DMS 273 (cell line): ENCODE measurements at regions not wholly inside any gene's neighbourhood (a gene's known extent, or its start where the extent isn't known, plus 50 kb on each side); places are given as distances from the start of the nearest gene placed in this dataset.
"Not testable (repeated sequence)": the region's sequence is repeated elsewhere in the genome, so short reads cannot be mapped to it uniquely, and the experiment has no call there.

Experiments
- DNase-seq: peaks from one replicate; lab custom pipeline; 2025; ENCODE audit not compliant: unreplicated experiment; lab: John Stamatoyannopoulos, UW

DNA sequence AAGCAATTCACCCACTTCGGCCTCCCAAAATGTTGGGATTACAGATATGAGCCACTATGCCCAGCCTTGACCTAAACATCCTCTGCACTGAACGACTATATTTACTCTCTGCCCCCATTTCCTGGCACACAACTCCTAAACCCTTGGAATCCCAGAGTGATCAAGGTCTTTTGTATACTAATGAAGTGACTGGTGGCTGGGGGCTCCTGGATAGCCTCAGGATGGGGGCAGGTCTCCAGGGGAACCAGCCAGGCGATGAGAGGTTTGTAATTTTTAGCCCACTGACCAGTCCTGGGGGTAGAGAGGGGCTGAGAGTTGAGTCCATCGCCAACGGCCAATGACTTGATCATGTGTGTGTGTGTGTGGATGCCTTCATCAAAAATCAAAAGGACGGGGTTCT, 71.1 kb downstream of the FAM50B start:
- DNase-seq = no peak

DNA sequence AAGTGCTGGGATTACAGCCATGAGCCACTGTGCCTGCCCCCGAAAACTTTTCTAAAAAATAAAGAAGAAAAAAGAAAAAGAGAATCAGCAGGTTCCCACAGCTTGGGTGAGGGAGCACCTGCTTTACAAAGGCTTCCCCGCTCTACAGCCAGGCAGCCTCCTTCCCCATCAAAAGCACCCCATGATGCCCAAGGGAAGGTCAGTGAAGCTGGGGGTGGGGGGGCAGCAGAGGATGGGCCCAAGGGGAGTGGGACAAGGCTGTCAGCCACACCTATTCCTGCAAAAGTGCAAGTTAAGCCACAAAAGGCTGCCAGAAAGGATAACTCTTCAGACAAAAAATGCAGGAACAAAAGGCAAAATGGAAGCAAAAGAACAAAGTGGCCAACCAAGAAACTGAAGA, 72.5 kb downstream of the FAM50B start:
- no peak for DNase-seq

DNA sequence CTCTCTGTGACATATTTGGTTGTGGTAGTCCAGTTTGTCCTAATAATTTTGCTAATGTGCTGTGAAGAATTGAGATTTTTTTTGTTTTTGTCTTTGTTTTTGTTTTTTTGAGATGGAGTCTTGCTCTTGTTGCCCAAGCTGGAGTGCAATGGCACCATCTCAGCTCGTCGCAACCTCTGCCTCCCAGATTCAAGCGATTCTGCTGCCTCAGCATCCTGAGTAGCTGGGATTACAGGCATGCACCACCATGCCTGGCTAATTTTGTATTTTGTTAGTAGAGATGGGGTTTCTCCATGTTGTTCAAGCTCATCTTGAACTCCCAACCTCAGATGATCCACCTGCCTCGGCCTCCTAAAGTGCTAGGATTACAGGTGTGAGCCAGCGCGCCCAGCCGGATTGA, 73.4 kb downstream of the FAM50B start:
- not testable (repeated sequence) for DNase-seq

DNA sequence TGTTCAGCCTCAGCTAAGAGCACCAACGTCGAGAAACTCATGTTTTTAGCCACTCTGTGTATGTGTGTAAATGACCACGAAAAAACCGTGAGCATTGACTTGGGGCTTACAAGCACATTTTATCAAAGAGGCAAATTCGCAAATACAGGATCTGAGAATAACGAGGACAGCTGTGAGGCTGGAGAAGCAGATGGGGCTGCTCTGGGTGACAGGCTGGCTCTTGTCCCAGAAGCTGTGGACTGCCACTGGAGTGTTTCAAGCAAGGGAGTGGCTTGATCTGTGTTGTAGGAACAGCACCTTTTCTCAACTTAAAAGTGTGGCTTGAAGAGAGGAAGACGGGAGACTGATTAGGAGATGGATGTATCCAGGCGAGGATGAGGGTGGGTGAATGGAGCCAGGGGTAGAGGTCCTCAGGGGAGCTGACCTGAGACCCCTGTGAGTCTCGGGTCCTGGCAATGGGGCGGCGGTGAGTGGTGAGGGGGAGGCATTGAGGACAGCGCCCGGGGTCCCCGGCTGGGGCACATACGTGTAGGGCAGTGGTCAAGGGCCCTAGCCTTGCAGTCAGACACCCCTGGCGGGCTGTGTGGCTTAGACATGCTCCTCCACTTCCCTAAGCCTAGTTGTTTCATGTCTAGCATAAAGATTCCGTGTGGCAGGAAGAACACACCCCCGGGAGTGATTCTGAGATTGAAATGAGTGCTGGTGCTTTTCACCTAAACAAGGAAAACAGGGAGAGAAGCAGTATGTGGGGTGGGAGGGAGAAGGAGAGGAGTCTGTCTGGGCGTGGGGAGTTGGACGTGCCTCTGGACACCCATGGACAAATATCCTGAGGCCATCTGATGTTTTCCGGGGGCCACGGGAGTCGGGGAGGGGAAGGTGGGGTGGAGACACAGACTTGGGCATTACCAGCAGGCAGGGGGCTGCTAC, 76.3 kb downstream of the FAM50B start:
- DNase-seq = peak; percentile 89

DNA sequence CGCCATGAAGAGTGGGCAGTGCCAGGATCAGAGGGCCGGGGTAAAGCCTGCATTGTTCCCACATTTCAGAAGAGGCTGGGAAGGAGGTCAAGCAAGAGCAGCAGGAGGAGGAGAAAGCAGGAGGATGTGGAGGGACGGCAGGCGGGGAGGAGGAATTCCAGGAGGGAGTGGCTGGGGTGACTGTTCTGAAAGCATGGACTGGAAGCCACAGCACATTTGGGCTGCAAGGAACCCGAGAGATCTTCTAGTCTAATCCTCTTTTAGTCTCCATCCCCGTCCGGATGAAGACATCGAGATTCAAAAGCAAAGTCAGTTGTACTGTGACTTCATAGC, 76.9 kb downstream of the FAM50B start:
- peak; percentile 56 for DNase-seq

DNA sequence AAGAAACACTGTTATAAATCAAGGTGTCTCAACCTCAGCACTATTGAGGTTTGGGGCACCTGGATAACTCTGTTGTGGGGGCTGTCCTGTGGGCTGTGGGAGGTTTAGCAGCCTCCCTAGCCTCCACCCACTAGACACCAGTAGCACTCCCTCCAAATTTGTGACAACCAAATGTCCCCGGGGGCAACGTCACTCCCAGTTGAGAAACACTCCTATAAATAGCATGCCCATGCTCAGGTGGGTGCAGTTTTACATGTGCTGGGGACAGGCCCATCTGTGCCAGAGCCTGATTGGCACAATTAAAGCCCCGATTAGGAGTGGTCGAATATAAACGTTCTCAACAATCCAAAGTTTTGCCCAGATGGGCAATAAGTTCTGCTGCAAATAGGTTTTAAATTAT, 78.9 kb downstream of the FAM50B start:
- DNase-seq = peak; percentile 36

DNA sequence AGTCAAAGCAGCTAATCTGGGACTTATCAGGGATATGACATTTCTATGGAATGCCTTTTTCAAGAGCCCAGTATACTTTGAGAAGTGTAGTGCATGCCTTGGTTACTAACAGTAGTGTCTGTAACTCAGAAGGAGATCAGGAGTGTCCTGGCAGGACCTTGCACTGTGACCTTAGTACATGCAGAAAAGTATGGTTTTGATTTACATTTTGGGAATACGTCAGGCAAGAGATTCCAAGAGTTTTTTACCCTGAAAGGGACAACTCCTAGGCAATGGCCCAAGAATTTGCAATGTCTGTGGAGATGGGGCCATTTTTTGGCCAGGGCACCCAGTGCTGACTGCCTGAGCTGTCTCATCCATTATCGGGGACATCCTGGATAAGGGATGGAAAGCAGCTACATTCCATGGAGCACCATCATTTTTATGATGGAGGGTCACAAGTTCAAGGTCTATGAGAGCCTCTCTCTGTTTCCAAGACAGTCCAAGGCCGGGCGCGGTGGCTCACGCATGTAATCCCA, 80.2 kb downstream of the FAM50B start:
- DNase-seq = no peak

DNA sequence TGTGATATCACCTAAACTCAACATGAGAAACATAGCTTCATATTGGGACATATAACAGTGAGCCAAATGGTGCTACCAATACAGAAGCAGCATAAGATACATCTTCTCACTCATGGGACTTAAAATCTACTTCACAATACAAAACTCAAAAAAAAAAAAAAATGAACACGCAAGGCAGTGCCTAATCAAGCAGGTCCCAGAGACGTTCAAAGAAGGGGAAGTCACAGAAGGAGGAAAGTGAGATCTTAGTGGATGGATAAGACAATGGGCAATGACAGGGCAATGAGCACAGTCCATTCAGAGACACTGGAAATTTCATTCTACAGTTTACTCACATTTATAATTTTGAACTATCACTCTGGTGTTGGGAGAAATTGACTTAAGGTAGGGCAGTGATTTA, 88.3 kb downstream of the FAM50B start:
- DNase-seq = no peak

DNA sequence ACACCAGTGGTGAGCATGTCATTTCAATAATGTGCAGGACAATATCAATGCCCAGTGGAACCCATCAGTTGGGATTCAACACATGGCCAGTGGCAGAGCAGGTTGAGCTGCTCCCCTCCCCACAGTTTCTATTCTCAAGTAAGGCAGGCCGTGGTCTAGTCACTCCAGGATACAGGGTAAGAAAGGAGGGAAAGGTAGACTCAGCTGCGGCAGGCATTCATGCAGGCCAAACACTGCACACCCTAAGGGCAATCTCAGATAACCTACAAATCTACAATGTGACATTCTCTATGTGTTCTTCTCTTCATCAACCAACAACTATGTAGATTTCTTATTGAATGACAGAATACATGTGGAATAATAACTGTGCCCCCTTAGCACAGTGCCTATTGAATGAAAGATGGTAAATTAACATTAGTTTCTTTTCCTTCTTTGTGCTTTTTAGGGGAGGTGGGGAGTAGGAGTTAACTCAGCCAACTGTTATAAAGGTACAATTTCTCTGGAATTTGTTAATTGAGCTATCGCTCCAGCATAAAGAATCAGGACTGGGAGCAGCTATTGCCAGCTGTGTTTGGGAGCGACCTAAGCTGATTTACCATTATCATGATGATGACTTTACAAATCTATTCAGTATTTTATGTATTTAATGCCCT, 89.7 kb downstream of the FAM50B start:
- no peak for DNase-seq

DNA sequence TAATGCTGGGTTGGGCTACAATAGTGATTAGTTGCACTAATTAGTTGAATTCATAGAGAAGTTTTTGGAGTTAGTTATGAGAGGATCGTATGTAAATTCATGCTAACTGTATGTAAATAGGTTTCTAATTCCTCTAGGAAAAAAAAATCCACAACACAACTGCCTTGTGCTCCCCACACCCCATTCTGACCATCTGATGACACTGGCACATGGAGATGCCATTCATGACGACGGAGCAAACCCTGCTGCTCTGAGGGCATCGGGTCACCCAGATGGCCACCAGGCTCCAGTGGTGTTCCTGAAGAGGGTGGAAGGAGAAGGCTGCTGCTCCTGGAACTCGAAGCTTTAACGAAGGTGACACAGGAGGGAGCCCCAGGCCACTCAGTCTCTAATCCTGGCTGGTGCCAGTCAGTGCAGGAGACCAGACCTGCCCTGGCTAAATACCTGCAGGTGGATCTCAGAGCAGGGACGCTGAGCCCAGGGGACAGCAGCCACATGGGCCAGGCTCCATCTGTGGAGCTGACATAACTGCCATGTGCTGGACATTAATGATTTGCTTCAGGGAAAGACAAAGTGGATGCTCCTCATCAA, 90.3 kb downstream of the FAM50B start:
- no peak for DNase-seq

DNA sequence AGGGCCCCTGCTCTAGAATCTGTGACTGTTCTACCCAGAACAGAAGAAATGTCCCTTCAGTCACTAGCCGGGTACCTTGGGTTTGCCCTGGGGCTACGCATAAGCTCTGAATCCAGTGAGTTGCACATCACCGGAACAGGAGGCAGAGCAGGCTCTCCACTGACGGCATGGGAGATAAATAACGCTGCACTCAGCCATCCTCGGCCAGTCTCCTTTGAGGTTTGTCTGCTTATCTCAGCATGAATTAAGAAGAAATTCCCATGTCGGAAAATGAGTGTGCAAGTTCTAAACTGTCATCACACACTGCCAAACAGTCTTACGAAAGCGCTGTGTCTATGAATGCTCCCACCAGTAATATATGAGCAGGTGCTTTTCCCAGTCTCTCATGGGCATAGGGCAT, 90.8 kb downstream of the FAM50B start:
- DNase-seq = no peak

DNA sequence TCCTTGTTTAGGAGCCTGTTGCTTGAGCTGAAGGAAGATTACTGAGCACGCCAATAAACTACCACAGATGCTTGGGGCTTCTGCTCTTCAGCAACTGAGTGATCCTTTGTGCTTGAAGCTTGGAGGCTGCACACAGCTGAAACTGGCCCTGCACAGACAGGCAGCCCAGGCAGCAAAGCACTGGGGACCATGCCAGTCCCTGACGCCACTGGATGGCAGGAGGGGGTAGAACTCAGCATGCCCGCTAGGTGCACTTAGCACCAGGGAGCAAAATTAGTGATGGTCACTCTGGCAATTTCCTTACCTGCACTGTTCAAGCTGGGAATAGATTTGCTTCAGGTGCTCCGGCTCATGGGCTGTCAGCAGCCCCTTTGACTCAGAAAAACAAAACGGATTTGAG, 91.5 kb downstream of the FAM50B start:
- DNase-seq = no peak

DNA sequence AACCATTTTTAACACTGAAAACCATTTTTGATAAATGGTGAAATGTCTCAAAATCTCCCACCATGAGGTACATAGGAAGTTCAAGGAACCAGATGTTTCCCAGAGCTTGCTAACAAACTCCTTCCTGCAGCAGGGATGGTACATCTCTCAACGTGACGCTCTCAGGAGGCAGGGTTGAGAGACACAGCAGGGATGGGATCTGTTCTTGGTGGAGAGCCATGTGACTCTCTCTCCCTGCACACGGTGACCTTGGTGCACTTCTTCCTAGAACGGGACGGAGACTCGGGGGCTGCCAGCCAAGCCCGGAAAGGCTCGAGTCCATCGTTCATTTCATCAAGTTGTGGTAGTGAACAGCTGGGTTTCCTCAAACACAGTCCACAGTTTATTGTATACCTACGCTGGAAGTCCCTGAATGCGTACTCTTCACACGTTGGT, 94.2 kb downstream of the FAM50B start:
- no peak for DNase-seq

DNA sequence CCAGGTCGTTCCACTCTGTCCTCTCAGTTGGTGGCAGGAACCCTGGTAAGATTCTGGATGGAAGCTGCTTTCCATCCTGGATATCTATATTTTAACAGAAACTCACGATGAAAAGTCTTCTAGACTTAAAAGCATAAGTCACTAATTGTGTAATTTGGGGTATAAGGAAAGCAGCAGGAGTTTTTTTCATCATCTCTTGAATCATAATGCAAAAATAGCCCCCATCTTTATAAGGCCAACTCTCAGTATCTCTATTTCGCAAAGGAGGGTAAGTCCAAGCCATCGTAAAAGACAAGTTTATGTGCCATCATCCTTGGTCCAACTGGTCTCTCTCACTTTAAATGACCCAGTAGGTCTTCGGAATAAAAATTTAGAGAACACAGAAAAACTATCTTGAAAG, 95.1 kb downstream of the FAM50B start:
- no peak for DNase-seq

DNA sequence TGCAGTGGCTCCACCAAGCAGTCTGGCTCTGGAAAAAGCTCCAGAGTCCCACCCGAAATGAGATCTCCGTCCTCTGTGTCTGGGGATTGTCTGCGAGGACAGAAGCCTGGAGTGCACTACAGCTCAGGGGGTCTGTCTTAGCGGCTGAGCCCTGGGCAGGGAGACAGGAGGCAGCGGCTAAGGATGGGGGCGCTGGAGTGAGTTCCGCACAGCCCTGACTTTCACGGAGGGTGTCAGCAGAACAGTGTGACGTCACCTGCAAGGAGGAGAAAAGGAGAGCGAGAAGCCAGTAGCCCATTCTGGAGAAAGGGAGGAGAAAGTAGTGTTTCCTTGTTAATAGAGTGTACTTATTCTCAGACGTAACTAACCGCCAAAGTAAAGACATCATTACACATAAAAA, 97.6 kb downstream of the FAM50B start:
- no peak for DNase-seq

DNA sequence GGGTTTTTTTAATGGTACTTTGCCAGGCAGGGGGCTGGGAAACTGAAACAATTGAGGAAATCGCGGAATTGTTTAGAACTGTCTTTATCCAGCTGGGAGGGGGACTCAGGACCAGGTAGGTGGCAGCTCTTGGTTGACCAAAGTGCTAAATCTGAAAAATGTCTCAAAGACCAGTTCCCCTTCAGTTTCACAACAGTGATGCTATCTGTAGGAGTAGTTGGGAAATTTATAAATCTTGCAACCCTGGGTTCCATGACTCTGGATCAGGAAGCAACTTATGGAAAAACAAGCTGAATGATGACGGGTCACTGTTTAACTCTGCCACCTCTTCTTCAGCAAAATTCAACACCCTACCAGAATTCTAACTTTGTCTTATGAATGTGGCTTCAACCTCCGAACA, 99.7 kb downstream of the FAM50B start:
- no peak for DNase-seq

DNA sequence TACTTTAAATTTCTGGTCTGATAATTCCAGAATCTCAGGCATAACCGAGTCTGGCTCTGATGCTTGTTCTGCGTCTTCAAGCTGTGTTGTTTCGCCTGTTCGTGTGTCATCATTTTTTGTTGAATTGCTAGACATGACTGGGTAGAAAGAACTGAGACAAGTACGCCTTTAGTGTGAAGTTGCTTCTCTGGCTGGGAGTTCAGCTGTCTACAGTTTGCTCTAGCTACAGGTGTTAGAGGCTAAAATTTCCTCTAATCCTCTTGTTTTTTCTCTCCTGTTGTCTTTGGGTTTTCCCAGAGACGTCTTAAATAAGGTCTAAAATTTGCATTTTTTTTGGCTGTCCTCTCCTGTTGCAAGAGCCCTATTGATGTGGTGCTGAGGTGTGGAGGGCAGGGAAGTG, 100.3 kb downstream of the FAM50B start:
- DNase-seq = no peak

DNA sequence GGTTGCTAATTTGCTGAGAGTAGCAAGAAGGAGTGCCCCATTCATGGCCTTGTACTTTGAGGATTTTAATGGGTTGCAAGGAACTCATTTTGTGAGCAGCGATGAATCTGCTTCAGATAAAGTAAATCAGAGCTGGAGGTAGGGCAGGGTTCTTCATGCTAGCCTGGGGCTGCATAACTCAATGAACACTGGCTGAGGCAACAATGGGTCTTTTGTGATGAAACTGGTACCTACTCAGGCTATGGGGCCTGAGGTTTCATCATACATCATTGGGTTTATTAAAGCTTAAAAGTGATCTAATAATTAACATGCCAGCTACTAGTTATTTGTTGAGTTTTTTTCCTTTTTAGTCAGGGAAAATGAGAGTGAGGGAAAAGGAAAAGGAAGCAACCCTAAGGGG, 106.9 kb downstream of the FAM50B start:
- DNase-seq = no peak

DNA sequence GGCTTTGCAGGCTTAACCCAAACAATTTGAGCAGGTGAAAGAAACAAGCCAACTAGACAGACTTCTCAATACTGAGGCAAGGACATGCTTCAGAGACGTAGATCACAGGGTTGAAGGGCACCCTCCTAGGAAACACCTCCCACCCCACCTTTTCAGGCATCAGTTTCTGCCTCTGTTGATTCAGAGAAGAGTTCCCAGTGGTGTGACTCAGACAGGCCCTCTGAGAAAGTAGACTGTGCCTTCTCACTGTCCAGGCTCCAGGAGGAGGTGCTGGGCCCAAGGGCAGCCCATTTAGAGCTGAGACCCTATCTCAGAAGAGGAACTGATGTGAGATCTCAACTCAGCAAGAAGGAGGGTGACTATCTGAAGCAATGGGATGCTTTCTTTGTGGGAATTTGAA, 108.1 kb downstream of the FAM50B start:
- DNase-seq = no peak

DNA sequence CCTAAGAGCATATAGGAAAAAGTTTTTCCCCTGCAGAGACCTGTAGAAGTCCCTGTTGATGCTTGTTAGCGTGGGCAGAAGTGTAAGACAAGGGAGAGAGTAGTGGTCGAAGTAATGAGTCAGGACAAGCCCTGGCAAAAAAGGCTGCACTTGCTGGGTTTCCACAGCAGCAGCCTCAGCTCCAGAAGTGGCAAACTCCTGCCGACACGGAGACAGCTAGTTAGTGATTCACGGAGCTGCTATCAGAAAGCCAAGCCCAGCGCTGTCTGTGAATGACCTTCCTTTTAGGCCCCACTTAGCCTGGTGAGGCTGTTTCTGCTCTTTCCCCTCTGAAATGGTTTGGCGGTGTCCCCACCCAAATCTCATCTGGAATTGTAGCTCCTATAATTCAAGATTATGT, 109.1 kb downstream of the FAM50B start:
- DNase-seq = no peak

DNA sequence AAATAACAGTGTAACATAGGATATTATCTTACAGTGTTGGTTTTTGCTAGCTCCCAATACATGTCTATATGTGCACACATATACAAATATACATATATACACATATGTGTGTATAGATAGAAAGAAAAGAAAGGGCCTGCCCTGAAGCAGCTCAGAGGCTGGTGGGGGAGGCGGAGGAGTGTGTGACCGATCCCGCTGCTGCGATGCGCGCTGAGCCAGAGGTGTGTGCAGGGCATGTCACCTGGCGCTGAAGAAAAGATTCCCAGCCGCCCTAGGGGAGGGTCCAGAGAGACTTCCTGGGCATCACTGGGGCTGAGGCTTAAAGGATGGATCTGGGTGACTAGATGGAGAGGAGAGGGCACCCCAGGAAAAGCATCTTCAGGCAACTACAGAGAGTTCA, 110.2 kb downstream of the FAM50B start:
- no peak for DNase-seq

DNA sequence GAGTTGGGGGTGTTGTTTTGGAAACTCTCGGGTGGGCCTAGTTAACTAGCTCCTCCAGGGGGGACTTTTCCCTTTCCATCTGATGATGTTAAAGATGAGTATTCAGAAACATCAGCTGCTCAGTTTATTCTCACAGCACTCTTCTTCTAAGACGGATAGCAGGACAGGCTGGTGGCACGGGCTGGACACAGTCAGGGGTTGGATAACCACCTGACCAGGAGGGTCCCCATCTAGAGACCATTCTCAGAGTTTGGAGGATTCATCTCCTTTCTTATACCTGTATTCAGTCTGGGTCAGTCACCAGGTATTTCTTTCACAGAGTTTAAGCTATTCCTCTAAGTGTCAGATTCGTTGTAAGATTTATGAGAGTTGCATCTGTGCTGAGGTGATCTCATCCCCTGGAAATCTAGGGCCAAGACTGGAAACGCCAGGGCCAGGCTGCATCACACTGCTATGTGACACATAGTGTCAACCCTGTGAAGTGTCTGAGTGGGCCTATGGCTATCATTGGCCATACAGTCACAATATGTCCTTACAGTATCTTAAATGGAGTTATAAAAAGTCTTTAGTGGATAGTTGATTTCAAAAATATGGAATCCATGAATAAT, 111.7 kb downstream of the FAM50B start:
- DNase-seq = no peak
